ENCODE measurements at regions not wholly inside any gene's neighbourhood (a gene's known extent, or its start where the extent isn't known, plus 50 kb on each side); places are given as distances from the start of the nearest gene placed in this dataset.

GRCh38 chr4:96652821-96653220, 812.9 kb downstream of the PDHA2 start:
- no peak for DNase-seq

- no peak for DNase-seq
Observed at GRCh38 chr4:96654045-96654444, 814.2 kb downstream of the PDHA2 start.

- DNase-seq = no peak
Observed at GRCh38 chr4:96670381-96670780, 830.5 kb downstream of the PDHA2 start.

GRCh38 chr4:96675416-96675815, 835.5 kb downstream of the PDHA2 start:
- DNase-seq = no peak

- no peak for DNase-seq
Observed at GRCh38 chr4:96675896-96676295, 836.0 kb downstream of the PDHA2 start.

- DNase-seq = no peak
Observed at GRCh38 chr4:96676754-96677435, 837.0 kb downstream of the PDHA2 start.

- no peak for DNase-seq
Observed at GRCh38 chr4:96677499-96677898, 837.6 kb downstream of the PDHA2 start.

GRCh38 chr4:96681218-96681617, 841.3 kb downstream of the PDHA2 start:
- no peak for DNase-seq

- no peak for DNase-seq
Observed at GRCh38 chr4:96685691-96686090, 845.8 kb downstream of the PDHA2 start.

- DNase-seq = no peak
Observed at GRCh38 chr4:96691521-96691920, 851.6 kb downstream of the PDHA2 start.

- DNase-seq = no peak
Observed at GRCh38 chr4:96698831-96699230, 858.9 kb downstream of the PDHA2 start.

- no peak for DNase-seq
Observed at GRCh38 chr4:96703265-96703664, 863.4 kb downstream of the PDHA2 start.

GRCh38 chr4:96708766-96709165, 868.9 kb downstream of the PDHA2 start:
- DNase-seq = no peak

GRCh38 chr4:96713271-96713850, 873.5 kb downstream of the PDHA2 start:
- DNase-seq = no peak

- peak in 8 of 58 donors; percentile 1 to 13 (median 2) for DNase-seq
Observed at GRCh38 chr4:96729641-96730040, 889.7 kb downstream of the PDHA2 start.

GRCh38 chr4:96730432-96730831, 890.5 kb downstream of the PDHA2 start:
- DNase-seq = no peak

GRCh38 chr4:96736352-96736889, 896.5 kb downstream of the PDHA2 start:
- DNase-seq = no peak

- no peak for DNase-seq
Observed at GRCh38 chr4:96739101-96739500, 899.2 kb downstream of the PDHA2 start.

- DNase-seq = no peak
Observed at GRCh38 chr4:96742332-96743014, 902.6 kb downstream of the PDHA2 start.

- DNase-seq = no peak
Observed at GRCh38 chr4:96744676-96745075, 904.8 kb downstream of the PDHA2 start.

GRCh38 chr4:96753216-96753615, 913.3 kb downstream of the PDHA2 start:
- DNase-seq = no peak
